Ovary (tissue), 3 donors: ENCODE measurements at regions not wholly inside any gene's neighbourhood (a gene's known extent, or its start where the extent isn't known, plus 50 kb on each side); places are given as distances from the start of the nearest gene placed in this dataset.

Source experiments
- CTCF ChIP-seq, 3 donors: fragments of 450-650 bp in 2 of 3; fragments of 200-600 bp in 1 of 3; IDR thresholded peaks; one replicate each; pipeline versions ENCODE4 v1.5.1 to v1.8.0; 2016 to 2022; ENCODE audit warnings: antibody characterized with exemption in 3 of 3, mild to moderate bottlenecking in 1 of 3
- POLR2A ChIP-seq: fragments of 450-650 bp; IDR thresholded peaks from one replicate; pipeline ENCODE4 v1.6.1; 2017; ENCODE audit warnings: antibody characterized with exemption, mild to moderate bottlenecking, moderate library complexity
- donor health status: DM: no; HTN: no; CAD: no.

GRCh38 chrX:46444011-46444410 lies 101.2 kb downstream of the ZNF674 start:
- no peak for TF ChIP-seq CTCF (IDR thresholded peaks at IDR 0.05)
- TF ChIP-seq POLR2A = no peak
